ENCODE measurements at regions not wholly inside any gene's neighbourhood (a gene's known extent, or its start where the extent isn't known, plus 50 kb on each side); places are given as distances from the start of the nearest gene placed in this dataset.

GRCh38 chr7:47715631-47716068 lies 133.7 kb upstream of the TNS3 start (continued):
- TF ChIP-seq ATF4 (CRISPR knock-in tag; IDR thresholded peaks at IDR 0.05): no peak
- no peak for TF ChIP-seq ZNF562 (CRISPR knock-in tag; IDR thresholded peaks at IDR 0.05; ENCODE audit: borderline replicate concordance)
- no peak for TF ChIP-seq FOXC1 (CRISPR knock-in tag; IDR thresholded peaks at IDR 0.05; ENCODE audit: borderline replicate concordance)
- no peak for TF ChIP-seq ZNF513 (CRISPR knock-in tag; conservative IDR thresholded peaks at IDR 0.05)
- 0 out of 2 replicates have a peak, but pooled peaks have one; percentile 25 for TF ChIP-seq SMARCC2 (IDR thresholded peaks at IDR 0.05)
- TF ChIP-seq RARG (CRISPR knock-in tag; IDR thresholded peaks at IDR 0.05; ENCODE audit: low read depth): no peak
- peak; percentile 88 for TF ChIP-seq ESRRA (CRISPR knock-in tag; IDR thresholded peaks at IDR 0.05; ENCODE audit: low read depth)
- no peak for TF ChIP-seq CENPX (CRISPR knock-in tag; IDR thresholded peaks at IDR 0.05)
- TF ChIP-seq ZNF318 (CRISPR knock-in tag; IDR thresholded peaks at IDR 0.05): no peak
- no peak for TF ChIP-seq NFIB (CRISPR knock-in tag; IDR thresholded peaks at IDR 0.05; ENCODE audit: borderline replicate concordance)
- 0 out of 2 replicates have a peak, but pooled peaks have one; percentile 11 for TF ChIP-seq ZSCAN31 (CRISPR knock-in tag; IDR thresholded peaks at IDR 0.05; ENCODE audit: low read depth)
- no peak for TF ChIP-seq ZNF282 (IDR thresholded peaks at IDR 0.05; ENCODE audit: partially characterized antibody)
- TF ChIP-seq BRF2 (CRISPR knock-in tag; IDR thresholded peaks at IDR 0.05): no peak
- peak; percentile 40; the same call in 1 of the 2 replicates for TF ChIP-seq ZMYM4 (CRISPR knock-in tag; IDR thresholded peaks at IDR 0.05)
- no peak for TF ChIP-seq ZNF124 (CRISPR knock-in tag; IDR thresholded peaks at IDR 0.05)
- peak; percentile 66 for TF ChIP-seq ZGPAT (CRISPR knock-in tag; IDR thresholded peaks at IDR 0.05)
- TF ChIP-seq ZNF432 (CRISPR knock-in tag; IDR thresholded peaks at IDR 0.05; ENCODE audit: borderline replicate concordance): no peak

Measured in HepG2 (cell line).